DND-41 (cell line): ENCODE measurements at regions not wholly inside any gene's neighbourhood (a gene's known extent, or its start where the extent isn't known, plus 50 kb on each side); places are given as distances from the start of the nearest gene placed in this dataset.

ENCODE experiments used
- CTCF ChIP-seq: IDR thresholded peaks from 2 replicates; pipeline ENCODE4 v1.5.1; 2012; ENCODE audit warnings: borderline replicate concordance, low read length, moderate library complexity, mild to moderate bottlenecking; ENCODE audit not compliant: poor library complexity, severe bottlenecking; ENCODE audit errors: extremely low read depth
- EZH2 ChIP-seq: IDR thresholded peaks from 3 replicates; pipeline ENCODE4 v1.6.1; 2012; ENCODE audit warnings: borderline replicate concordance, low read depth, mild to moderate bottlenecking, moderate library complexity, low read length, inconsistent platforms; ENCODE audit not compliant: severe bottlenecking

GRCh38 chr12:113568021-113568420 lies 96.3 kb upstream of the LHX5 start:
- TF ChIP-seq CTCF, result no peak
- TF ChIP-seq EZH2, result no peak
